HG03457 (cell line): ENCODE measurements at regions not wholly inside any gene's neighbourhood (a gene's known extent, or its start where the extent isn't known, plus 50 kb on each side); places are given as distances from the start of the nearest gene placed in this dataset.

Experiments
- ATAC-seq: cut with Tn5 transposase; IDR thresholded peaks from one replicate; pipeline ENCODE4 v1.9.1; 2021; ENCODE audit warnings: moderate number of reproducible peaks; ENCODE audit not compliant: unreplicated experiment

GRCh38 chr13:105996391-105997025 lies 539.0 kb downstream of the EFNB2 start:
- ATAC-seq, result no peak

GRCh38 chr13:105994340-105994739 lies 541.1 kb downstream of the EFNB2 start:
- no peak for ATAC-seq

- no peak for ATAC-seq
These were observed 543.7 kb downstream of the EFNB2 start for GRCh38 chr13:105991622-105992277.

- ATAC-seq, result no peak
These were observed 544.3 kb downstream of the EFNB2 start for GRCh38 chr13:105991131-105991530.

- ATAC-seq, result no peak
These were observed 545.1 kb downstream of the EFNB2 start for GRCh38 chr13:105990256-105990958.

GRCh38 chr13:105984646-105985045 lies 550.8 kb downstream of the EFNB2 start:
- ATAC-seq, result no peak

GRCh38 chr13:105984236-105984635 lies 551.2 kb downstream of the EFNB2 start:
- ATAC-seq, result no peak

- no peak for ATAC-seq
These were observed 553.1 kb downstream of the EFNB2 start for GRCh38 chr13:105982219-105982930.

- no peak for ATAC-seq
These were observed 556.1 kb downstream of the EFNB2 start for GRCh38 chr13:105979131-105980011.

GRCh38 chr13:105974380-105974779 lies 561.1 kb downstream of the EFNB2 start:
- ATAC-seq, result no peak

GRCh38 chr13:105972811-105973590 lies 562.5 kb downstream of the EFNB2 start:
- no peak for ATAC-seq

- ATAC-seq, result no peak
These were observed 563.1 kb downstream of the EFNB2 start for GRCh38 chr13:105972306-105972721.

- ATAC-seq, result no peak
These were observed 563.7 kb downstream of the EFNB2 start for GRCh38 chr13:105971738-105972137.

- no peak for ATAC-seq
These were observed 564.1 kb downstream of the EFNB2 start for GRCh38 chr13:105971312-105971711.

- no peak for ATAC-seq
These were observed 565.7 kb downstream of the EFNB2 start for GRCh38 chr13:105969761-105970160.

- ATAC-seq, result no peak
These were observed 569.6 kb downstream of the EFNB2 start for GRCh38 chr13:105965910-105966309.

- no peak for ATAC-seq
These were observed 573.4 kb downstream of the EFNB2 start for GRCh38 chr13:105962080-105962479.

- ATAC-seq, result no peak
These were observed 574.0 kb downstream of the EFNB2 start for GRCh38 chr13:105961438-105961837.

- ATAC-seq, result no peak
These were observed 575.1 kb downstream of the EFNB2 start for GRCh38 chr13:105960326-105960725.

GRCh38 chr13:105959876-105960275 lies 575.6 kb downstream of the EFNB2 start:
- no peak for ATAC-seq
